ENCODE measurements at regions not wholly inside any gene's neighbourhood (a gene's known extent, or its start where the extent isn't known, plus 50 kb on each side); places are given as distances from the start of the nearest gene placed in this dataset.

DNA sequence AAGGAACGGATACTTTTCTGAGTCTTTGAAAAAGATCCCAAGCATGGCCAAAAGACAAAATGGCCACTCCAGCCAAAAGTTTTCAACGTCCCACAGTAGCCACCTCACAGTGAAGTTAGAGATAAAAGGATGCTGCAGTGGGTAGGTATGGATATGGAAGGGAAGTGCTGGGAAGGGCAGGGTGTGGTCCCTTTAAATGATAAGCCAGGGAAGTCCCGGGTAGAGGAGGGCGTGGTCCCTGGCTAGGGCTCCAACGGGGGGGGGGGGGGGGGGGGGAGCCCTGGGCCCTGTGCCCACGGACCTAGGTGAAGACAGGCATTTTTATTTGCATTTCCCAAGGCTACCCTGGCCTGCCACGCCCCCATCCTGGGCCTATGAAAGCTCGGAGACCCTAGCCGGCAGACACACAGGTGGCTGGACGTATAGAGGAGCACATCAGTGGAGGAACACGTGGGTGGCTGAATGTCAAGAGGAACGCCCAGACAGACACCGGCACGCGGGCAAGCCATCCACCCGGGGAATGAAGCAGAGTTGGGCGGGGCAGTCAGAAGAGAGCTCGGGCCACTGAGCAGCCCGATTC, 306.7 kb downstream of the NFIB start:
- DNase-seq = no peak
- Histone ChIP-seq H2AFZ (ENCODE audit: low read depth, low read length) (no peak overlapping the region), H3K27me3 (ENCODE audit: control insufficient read depth in 1 of 2, insufficient read depth in 1 of 2, low read length in 2 of 2) (peaks cover 12 to 23% of the 10 kb centered on the region in 2 experiments), H3K36me3 (ENCODE audit: control insufficient read depth in 1 of 2, insufficient read depth in 2 of 2, low read depth in 1 of 2, low read length in 2 of 2) (no peaks in the 10 kb centered on the region), H3K23ac (ENCODE audit: low read length in 2 of 2) (no peak overlapping the region), H2BK15ac (ENCODE audit: low read depth, poor library complexity, severe bottlenecking) (no peak overlapping the region), H3K9ac (ENCODE audit: low read length) (no peak overlapping the region), H3K4me2 (ENCODE audit: low read length, poor library complexity, severe bottlenecking) (no peak overlapping the region), H4K91ac (ENCODE audit: low read length) (no peak overlapping the region), H3K9me3 (ENCODE audit: control insufficient read depth, low read length) (peaks cover 3% of the 10 kb centered on the region), H3K4me1 (ENCODE audit: control insufficient read depth, insufficient read depth, low read depth, low read length) (no peaks in the 10 kb centered on the region), H4K8ac (ENCODE audit: low read length) (no peak overlapping the region), H3K27ac (ENCODE audit: low read length, poor library complexity, severe bottlenecking) (no peak overlapping the region), H3K4me3 (ENCODE audit: insufficient read depth in 1 of 2, low read depth in 1 of 2, low read length in 2 of 2) (no peak overlapping the region), H3K18ac (ENCODE audit: low read depth in 1 of 2, low read length in 2 of 2) (no peak overlapping the region), H2BK120ac (ENCODE audit: low read depth, low read length) (no peak overlapping the region), H2BK5ac (ENCODE audit: low read depth, low read length, poor library complexity, severe bottlenecking) (no peak overlapping the region), H2BK12ac (ENCODE audit: low read length in 2 of 2) (no peak overlapping the region), H3K14ac (ENCODE audit: low read length in 2 of 2) (no peak overlapping the region), H3K4ac (ENCODE audit: low read depth in 1 of 2, low read length in 2 of 2) (no peak overlapping the region), H2AK5ac (ENCODE audit: low read length, severe bottlenecking) (no peak overlapping the region), H3K79me1 (replicated peaks; ENCODE audit: low read length, poor library complexity, severe bottlenecking) (no peaks in the 10 kb centered on the region)
- WGBS = 88% methylated on average over 18 of the region's 19 CpGs

DNA sequence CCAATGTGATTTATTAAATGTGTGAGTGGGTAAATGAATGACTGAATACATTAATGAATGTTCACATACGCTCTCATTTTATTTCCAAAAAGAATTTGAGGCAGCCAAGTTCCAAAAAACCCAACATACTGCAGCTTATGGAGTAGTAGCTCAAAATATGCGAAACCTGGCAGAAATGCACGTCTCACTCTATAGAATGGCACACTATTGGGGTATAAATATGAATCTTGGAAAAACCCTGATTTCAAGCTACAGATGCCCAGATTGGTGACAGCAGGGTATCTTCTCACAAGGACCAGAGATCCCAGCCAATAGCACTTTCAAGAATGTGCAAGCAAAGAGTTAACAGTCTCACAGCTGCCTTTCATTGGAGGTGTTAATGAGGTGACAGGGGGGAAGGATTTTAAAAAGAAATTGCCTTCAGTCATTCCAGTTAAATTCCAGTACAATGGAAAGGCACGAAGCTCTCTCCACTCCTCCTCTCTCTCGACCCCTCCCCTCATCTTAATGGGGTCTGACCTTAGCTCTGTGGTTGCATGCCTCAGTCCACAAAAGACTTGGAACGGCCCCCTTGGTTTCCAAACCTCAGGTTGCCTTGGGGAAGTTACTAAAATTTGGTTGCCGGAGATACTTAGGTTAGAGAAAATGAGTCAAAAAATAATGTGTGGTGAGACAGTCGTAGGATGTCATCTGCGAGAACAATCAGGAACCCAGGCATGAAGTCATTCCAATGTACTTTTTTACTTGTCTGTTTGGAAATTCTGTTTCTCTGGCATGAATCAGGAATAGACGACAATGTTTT, 307.4 kb downstream of the NFIB start:
- Histone ChIP-seq H2BK5ac (ENCODE audit: low read depth, low read length, poor library complexity, severe bottlenecking) (no peak overlapping the region), H2BK15ac (ENCODE audit: low read depth, poor library complexity, severe bottlenecking) (no peak overlapping the region), H2AFZ (ENCODE audit: low read depth, low read length) (no peak overlapping the region), H3K4ac (ENCODE audit: low read depth in 1 of 2, low read length in 2 of 2) (no peak overlapping the region), H3K14ac (ENCODE audit: low read length in 2 of 2) (no peak overlapping the region), H2BK12ac (ENCODE audit: low read length in 2 of 2) (no peak overlapping the region), H3K18ac (ENCODE audit: low read depth in 1 of 2, low read length in 2 of 2) (no peak overlapping the region), H3K79me1 (replicated peaks; ENCODE audit: low read length, poor library complexity, severe bottlenecking) (no peaks in the 10 kb centered on the region), H4K8ac (ENCODE audit: low read length) (no peak overlapping the region), H3K23ac (ENCODE audit: low read length in 2 of 2) (no peak overlapping the region), H3K4me1 (ENCODE audit: control insufficient read depth, insufficient read depth, low read depth, low read length) (no peaks in the 10 kb centered on the region), H3K9me3 (ENCODE audit: control insufficient read depth, low read length) (peaks cover 7% of the 10 kb centered on the region), H3K27ac (ENCODE audit: low read length, poor library complexity, severe bottlenecking) (no peak overlapping the region), H3K4me2 (ENCODE audit: low read length, poor library complexity, severe bottlenecking) (no peak overlapping the region), H3K36me3 (ENCODE audit: control insufficient read depth in 1 of 2, insufficient read depth in 2 of 2, low read depth in 1 of 2, low read length in 2 of 2) (no peaks in the 10 kb centered on the region), H4K91ac (ENCODE audit: low read length) (no peak overlapping the region), H2BK120ac (ENCODE audit: low read depth, low read length) (no peak overlapping the region), H3K27me3 (ENCODE audit: control insufficient read depth in 1 of 2, insufficient read depth in 1 of 2, low read length in 2 of 2) (peaks cover 12 to 23% of the 10 kb centered on the region in 2 experiments), H3K9ac (ENCODE audit: low read length) (no peak overlapping the region), H3K4me3 (ENCODE audit: insufficient read depth in 1 of 2, low read depth in 1 of 2, low read length in 2 of 2) (no peak overlapping the region), H2AK5ac (ENCODE audit: low read length, severe bottlenecking) (no peak overlapping the region)
- no peak for DNase-seq
- 88% methylated on average over 7 of the region's 10 CpGs for whole genome bisulfite sequencing

- DNase-seq = no peak
- Histone ChIP-seq H2BK120ac (ENCODE audit: low read depth, low read length) (no peak overlapping the region), H2BK15ac (ENCODE audit: low read depth, poor library complexity, severe bottlenecking) (no peak overlapping the region), H3K18ac (ENCODE audit: low read depth in 1 of 2, low read length in 2 of 2) (no peak overlapping the region), H3K14ac (ENCODE audit: low read length in 2 of 2) (no peak overlapping the region), H2BK12ac (ENCODE audit: low read length in 2 of 2) (no peak overlapping the region), H3K27me3 (ENCODE audit: control insufficient read depth in 1 of 2, insufficient read depth in 1 of 2, low read length in 2 of 2) (peaks cover 12 to 23% of the 10 kb centered on the region in 2 experiments), H3K79me1 (replicated peaks; ENCODE audit: low read length, poor library complexity, severe bottlenecking) (no peaks in the 10 kb centered on the region), H3K4me2 (ENCODE audit: low read length, poor library complexity, severe bottlenecking) (no peak overlapping the region), H3K27ac (ENCODE audit: low read length, poor library complexity, severe bottlenecking) (no peak overlapping the region), H3K9me3 (ENCODE audit: control insufficient read depth, low read length) (peaks cover 7% of the 10 kb centered on the region), H3K4me3 (ENCODE audit: insufficient read depth in 1 of 2, low read depth in 1 of 2, low read length in 2 of 2) (no peak overlapping the region), H3K9ac (ENCODE audit: low read length) (no peak overlapping the region), H4K91ac (ENCODE audit: low read length) (no peak overlapping the region), H3K4ac (ENCODE audit: low read depth in 1 of 2, low read length in 2 of 2) (no peak overlapping the region), H4K8ac (ENCODE audit: low read length) (no peak overlapping the region), H3K36me3 (ENCODE audit: control insufficient read depth in 1 of 2, insufficient read depth in 2 of 2, low read depth in 1 of 2, low read length in 2 of 2) (no peaks in the 10 kb centered on the region), H3K23ac (ENCODE audit: low read length in 2 of 2) (no peak overlapping the region), H2AK5ac (ENCODE audit: low read length, severe bottlenecking) (no peak overlapping the region), H2BK5ac (ENCODE audit: low read depth, low read length, poor library complexity, severe bottlenecking) (no peak overlapping the region), H3K4me1 (ENCODE audit: control insufficient read depth, insufficient read depth, low read depth, low read length) (no peaks in the 10 kb centered on the region), H2AFZ (ENCODE audit: low read depth, low read length) (no peak overlapping the region)
- WGBS = 100% methylated on average over 1 of the region's 1 CpG
These were observed 309.8 kb downstream of the NFIB start for GRCh38 chr9:14004110-14004509.

GRCh38 chr9:13994240-13994639, 319.7 kb downstream of the NFIB start:
- no peak overlapping the region for H2AK5ac ChIP-seq (ENCODE audit: low read length, severe bottlenecking)
- WGBS = 55% methylated on average over 2 of the region's 3 CpGs

More at GRCh38 chr9:13994240-13994639, 319.7 kb downstream of the NFIB start:
- H3K9me3 ChIP-seq (ENCODE audit: control insufficient read depth, low read length) = no peaks in the 10 kb centered on the region
- no peak overlapping the region for H3K9ac ChIP-seq (ENCODE audit: low read length)
- no peak overlapping the region for H3K27ac ChIP-seq (ENCODE audit: low read length, poor library complexity, severe bottlenecking)
- no peak overlapping the region for H3K18ac ChIP-seq (ENCODE audit: low read depth in 1 of 2, low read length in 2 of 2)
- no peak overlapping the region for H3K23ac ChIP-seq (ENCODE audit: low read length in 2 of 2)
- no peak overlapping the region for H3K4me2 ChIP-seq (ENCODE audit: low read length, poor library complexity, severe bottlenecking)
- no peak overlapping the region for H2BK120ac ChIP-seq (ENCODE audit: low read depth, low read length)
- no peak for DNase-seq
- no peaks in the 10 kb centered on the region for H3K36me3 ChIP-seq (ENCODE audit: control insufficient read depth in 1 of 2, insufficient read depth in 2 of 2, low read depth in 1 of 2, low read length in 2 of 2)
- H2BK5ac ChIP-seq (ENCODE audit: low read depth, low read length, poor library complexity, severe bottlenecking) = no peak overlapping the region
- H2BK15ac ChIP-seq (ENCODE audit: low read depth, poor library complexity, severe bottlenecking) = no peak overlapping the region
- H4K8ac ChIP-seq (ENCODE audit: low read length) = no peak overlapping the region
- no peaks in the 10 kb centered on the region for H3K4me1 ChIP-seq (ENCODE audit: control insufficient read depth, insufficient read depth, low read depth, low read length)
- no peak overlapping the region for H3K4ac ChIP-seq (ENCODE audit: low read depth in 1 of 2, low read length in 2 of 2)
- no peak overlapping the region for H2AFZ ChIP-seq (ENCODE audit: low read depth, low read length)
- no peaks in the 10 kb centered on the region for H3K79me1 ChIP-seq (replicated peaks; ENCODE audit: low read length, poor library complexity, severe bottlenecking)
- no peak overlapping the region for H3K14ac ChIP-seq (ENCODE audit: low read length in 2 of 2)
- H4K91ac ChIP-seq (ENCODE audit: low read length) = no peak overlapping the region
- H3K27me3 ChIP-seq (ENCODE audit: control insufficient read depth in 1 of 2, insufficient read depth in 1 of 2, low read length in 2 of 2) = peaks cover 0 to 5% of the 10 kb centered on the region in 2 experiments
- H3K4me3 ChIP-seq (ENCODE audit: insufficient read depth in 1 of 2, low read depth in 1 of 2, low read length in 2 of 2) = no peak overlapping the region
- H2BK12ac ChIP-seq (ENCODE audit: low read length in 2 of 2) = no peak overlapping the region
